Neural progenitor cell (in vitro differentiated cells): ENCODE measurements at regions not wholly inside any gene's neighbourhood (a gene's known extent, or its start where the extent isn't known, plus 50 kb on each side); places are given as distances from the start of the nearest gene placed in this dataset.

ENCODE experiments used
- DNase-seq: peaks from one replicate; pipeline ENCODE4 v3.0.0-alpha.2; 2016; ENCODE audit warnings: low spot score
- H2AFZ ChIP-seq: fragments of 200-600 bp; sonication (generic); replicated peaks from 2 replicates; pipeline ENCODE4 v1.6.1; 2016; ENCODE audit warnings: antibody characterized with exemption
- H3F3A ChIP-seq: fragments of 200-600 bp; sonication (generic); 2 replicates; pipeline ENCODE4 v1.6.1; 2016; ENCODE audit warnings: antibody characterized with exemption, low read depth
- H3K27ac ChIP-seq: fragments of 200-600 bp; sonication (generic); 2 replicates; pipeline ENCODE4 v1.5.1; 2016; ENCODE audit warnings: mild to moderate bottlenecking
- H3K27me3 ChIP-seq: fragments of 200-600 bp; sonication (generic); 2 replicates; pipeline ENCODE4 v1.6.1; 2016; ENCODE audit warnings: mild to moderate bottlenecking, moderate library complexity
- H3K36me3 ChIP-seq: fragments of 200-600 bp; sonication (generic); 2 replicates; pipeline ENCODE4 v1.5.1; 2016
- H3K4me1 ChIP-seq: fragments of 200-600 bp; sonication (generic); 2 replicates; pipeline ENCODE4 v1.6.1; 2016; ENCODE audit warnings: mixed run types
- H3K4me2 ChIP-seq: fragments of 200-600 bp; sonication (generic); 2 replicates; pipeline ENCODE4 v1.6.1; 2016
- H3K4me3 ChIP-seq: fragments of 200-600 bp; sonication (generic); 2 replicates; pipeline ENCODE4 v1.5.1; 2016
- H3K79me2 ChIP-seq: fragments of 200-600 bp; sonication (generic); 2 replicates; pipeline ENCODE4 v1.6.1; 2016; ENCODE audit warnings: low read depth
- H3K9ac ChIP-seq: fragments of 200-600 bp; sonication (generic); 2 replicates; pipeline ENCODE4 v1.6.1; 2016
- H3K9me3 ChIP-seq: fragments of 200-600 bp; sonication (generic); 2 replicates; pipeline ENCODE4 v1.5.1; 2016; ENCODE audit warnings: low read depth
- H4K20me1 ChIP-seq: fragments of 200-600 bp; sonication (generic); 2 replicates; pipeline ENCODE4 v1.6.1; 2016; ENCODE audit warnings: low read depth
- H3K27ac Mint-ChIP-seq: 3 replicates; pipeline ENCODE4 v1.8.0; 2021; ENCODE audit warnings: mixed read lengths
- H3K27me3 Mint-ChIP-seq: 2 replicates; pipeline ENCODE4 v1.8.0; 2022; ENCODE audit warnings: low read depth, mild to moderate bottlenecking, inconsistent platforms, moderate library complexity, mixed read lengths; ENCODE audit not compliant: insufficient read depth
- H3K36me3 Mint-ChIP-seq: 3 replicates; pipeline ENCODE4 v1.8.0; 2021; ENCODE audit warnings: mixed read lengths
- H3K4me1 Mint-ChIP-seq: 3 replicates; pipeline ENCODE4 v1.8.0; 2021; ENCODE audit warnings: mixed read lengths
- H3K4me3 Mint-ChIP-seq: 3 replicates; pipeline ENCODE4 v1.8.0; 2021; ENCODE audit warnings: mild to moderate bottlenecking, moderate library complexity, mixed read lengths
- H3K9me3 Mint-ChIP-seq: 3 replicates; pipeline ENCODE4 v1.8.0; 2020; ENCODE audit warnings: mixed read lengths
- CTCF ChIP-seq: fragments of 200-600 bp; sonication (generic); IDR thresholded peaks from 2 replicates; pipeline ENCODE4 v1.5.1; 2017; ENCODE audit warnings: antibody characterized with exemption, mild to moderate bottlenecking
- EZH2 ChIP-seq: fragments of 200-600 bp; sonication (generic); IDR thresholded peaks from 2 replicates; pipeline ENCODE4 v1.6.1; 2017; ENCODE audit warnings: antibody characterized with exemption, mild to moderate bottlenecking, moderate library complexity
- EZH2phosphoT487 ChIP-seq: fragments of 200-600 bp; sonication (generic); IDR thresholded peaks from 2 replicates; pipeline ENCODE4 v1.6.1; 2017; ENCODE audit warnings: antibody characterized with exemption

- Histone ChIP-seq H3K4me2 (no peak overlapping the region), H3K36me3 (no peaks in the 10 kb centered on the region), H3K79me2 (no peaks in the 10 kb centered on the region), H3K9ac (no peak overlapping the region), H4K20me1 (no peaks in the 10 kb centered on the region), H3K27ac (no peak overlapping the region), H2AFZ (no peak overlapping the region), H3K4me3 (no peak overlapping the region), H3K9me3 (no peaks in the 10 kb centered on the region), H3F3A (no peaks in the 10 kb centered on the region), H3K4me1 (no peaks in the 10 kb centered on the region), H3K27me3 (no peaks in the 10 kb centered on the region)
- Mint-ChIP-seq H3K27ac (no peak overlapping the region), H3K4me1 (peaks cover 13% of the 10 kb centered on the region), H3K9me3 (peaks cover 7% of the 10 kb centered on the region), H3K36me3 (no peaks in the 10 kb centered on the region), H3K27me3 (peaks cover 5% of the 10 kb centered on the region), H3K4me3 (no peak overlapping the region)
- DNase-seq = no peak
- TF ChIP-seq EZH2 (no peak), EZH2phosphoT487 (no peak), CTCF (no peak)
These were observed 359.6 kb upstream of the NECTIN3 start for GRCh38 chr3:110711851-110712516.

GRCh38 chr3:110727056-110727455 lies 344.6 kb upstream of the NECTIN3 start:
- TF ChIP-seq EZH2phosphoT487 = no peak
- no peak for TF ChIP-seq CTCF
- no peak for TF ChIP-seq EZH2
- no peaks in the 10 kb centered on the region for H3K9me3 ChIP-seq
- Mint-ChIP-seq H3K27ac (no peak overlapping the region), H3K4me3 (no peak overlapping the region), H3K27me3 (peaks cover 2% of the 10 kb centered on the region), H3K36me3 (no peaks in the 10 kb centered on the region), H3K9me3 (no peaks in the 10 kb centered on the region), H3K4me1 (no peaks in the 10 kb centered on the region)
- no peak overlapping the region for H2AFZ ChIP-seq
- H3K27ac ChIP-seq = no peak overlapping the region
- no peak for DNase-seq
- no peaks in the 10 kb centered on the region for H3K36me3 ChIP-seq
- H3K4me1 ChIP-seq = no peaks in the 10 kb centered on the region
- H3K4me2 ChIP-seq = no peak overlapping the region
- no peaks in the 10 kb centered on the region for H4K20me1 ChIP-seq
- H3F3A ChIP-seq = no peaks in the 10 kb centered on the region
- no peaks in the 10 kb centered on the region for H3K79me2 ChIP-seq
- no peak overlapping the region for H3K4me3 ChIP-seq
- H3K27me3 ChIP-seq = no peaks in the 10 kb centered on the region
- H3K9ac ChIP-seq = no peak overlapping the region

- H3K27me3 Mint-ChIP-seq = no peaks in the 10 kb centered on the region
- H3K9me3 Mint-ChIP-seq = no peaks in the 10 kb centered on the region
- H3K27ac Mint-ChIP-seq = no peak overlapping the region
- no peaks in the 10 kb centered on the region for H3K36me3 Mint-ChIP-seq
- H3K36me3 ChIP-seq = no peaks in the 10 kb centered on the region
- TF ChIP-seq CTCF (no peak), EZH2phosphoT487 (no peak), EZH2 (no peak)
- no peaks in the 10 kb centered on the region for H3K79me2 ChIP-seq
- no peaks in the 10 kb centered on the region for H3K9me3 ChIP-seq
- no peak for DNase-seq
- no peak overlapping the region for H3K4me3 ChIP-seq
- no peaks in the 10 kb centered on the region for H4K20me1 ChIP-seq
- H2AFZ ChIP-seq = no peak overlapping the region
- H3K4me1 Mint-ChIP-seq = no peaks in the 10 kb centered on the region
- H3K4me2 ChIP-seq = no peak overlapping the region
- H3K27ac ChIP-seq = no peak overlapping the region
- H3K9ac ChIP-seq = no peak overlapping the region
- H3K4me3 Mint-ChIP-seq = no peak overlapping the region
- no peaks in the 10 kb centered on the region for H3F3A ChIP-seq
- no peaks in the 10 kb centered on the region for H3K27me3 ChIP-seq
- no peaks in the 10 kb centered on the region for H3K4me1 ChIP-seq
These were observed 340.5 kb upstream of the NECTIN3 start for GRCh38 chr3:110731148-110731547.
